LoVo (cell line): ENCODE measurements at regions not wholly inside any gene's neighbourhood (a gene's known extent, or its start where the extent isn't known, plus 50 kb on each side); places are given as distances from the start of the nearest gene placed in this dataset.

Source experiments
- DNase-seq: peaks from one replicate; pipeline ENCODE4 v3.0.0-alpha.2; 2016; ENCODE audit warnings: low spot score

GRCh38 chr4:26104056-26104685 is 190.2 kb downstream of the SMIM20 start:
- DNase-seq = no peak

GRCh38 chr4:26105337-26105736 is 191.3 kb downstream of the SMIM20 start:
- no peak for DNase-seq

GRCh38 chr4:26105815-26106699 is 192.0 kb downstream of the SMIM20 start:
- DNase-seq = peak; percentile 37

DNA sequence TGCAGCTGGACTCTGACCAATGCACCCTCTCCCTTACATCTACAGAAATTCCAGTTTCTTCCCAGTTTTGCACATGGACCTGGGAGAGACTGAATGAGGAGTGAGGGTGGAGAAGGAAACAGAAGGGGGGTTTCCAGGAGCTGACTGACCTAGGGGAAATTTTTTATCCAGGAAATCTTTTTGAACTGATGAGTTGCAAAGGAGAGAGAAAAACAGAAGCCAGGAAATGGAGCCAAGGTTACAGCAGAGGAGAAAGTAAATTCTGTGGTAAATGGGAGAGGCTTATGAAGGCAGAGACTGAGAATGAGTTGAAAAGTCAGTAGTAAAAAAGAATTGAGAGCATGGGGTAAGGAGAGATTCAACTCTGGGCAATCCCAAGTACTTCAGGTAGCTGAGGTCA is 192.8 kb downstream of the SMIM20 start:
- no peak for DNase-seq

- no peak for DNase-seq
Observed at GRCh38 chr4:26108054-26108453, 194.0 kb downstream of the SMIM20 start.

DNA sequence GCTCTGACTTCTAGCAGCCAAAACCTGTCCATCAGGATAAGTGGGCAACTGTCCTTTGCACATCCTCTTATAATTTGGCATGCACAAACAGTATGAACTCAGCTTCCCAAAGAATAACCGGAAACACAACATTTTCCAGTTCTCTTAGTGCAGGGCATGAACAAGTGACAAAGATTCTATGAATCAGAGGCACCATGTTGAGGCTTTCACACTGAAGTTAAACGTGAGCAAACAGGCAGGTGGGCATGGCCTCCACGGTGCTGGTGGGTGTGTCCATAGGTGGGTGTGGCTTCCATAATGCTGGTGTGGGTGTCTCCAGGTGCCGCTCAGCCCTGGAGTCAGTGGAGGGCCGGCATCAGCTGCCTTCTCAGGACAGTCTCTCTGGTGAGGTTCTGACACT is 196.5 kb downstream of the SMIM20 start:
- no peak for DNase-seq

DNA sequence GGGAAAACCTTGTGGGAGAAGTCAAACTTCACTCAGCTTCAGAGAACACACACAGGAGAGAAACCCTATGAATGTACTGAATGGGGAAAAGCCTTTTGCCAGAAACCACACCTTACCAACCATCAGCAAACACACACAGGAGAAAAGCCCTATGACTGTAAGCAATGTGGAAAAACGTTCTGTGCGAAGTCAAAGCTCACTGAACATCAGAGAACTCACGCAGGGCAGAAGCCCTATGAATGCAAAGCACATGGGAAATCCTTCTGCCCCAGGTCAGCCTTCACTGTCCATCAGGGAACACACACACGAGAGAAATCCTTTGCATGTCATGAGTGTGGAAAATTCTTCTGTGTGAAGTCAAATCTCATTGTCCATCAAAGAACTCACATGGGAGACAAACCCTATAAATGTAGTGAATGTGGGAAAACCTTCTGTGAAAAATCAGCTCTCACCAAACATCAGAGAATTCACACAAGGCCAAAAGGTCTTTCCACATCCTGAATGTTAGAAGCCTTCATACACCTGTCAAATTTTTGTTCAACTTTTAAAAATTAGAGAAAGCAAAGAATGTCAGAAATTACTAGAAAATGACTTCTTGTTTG is 199.4 kb downstream of the SMIM20 start:
- DNase-seq = no peak

- DNase-seq = no peak
Observed at GRCh38 chr4:26116057-26116456, 202.0 kb downstream of the SMIM20 start.

GRCh38 chr4:26120098-26120825 is 200.6 kb upstream of the RBPJ start:
- DNase-seq = no peak

GRCh38 chr4:26122690-26123089 is 198.1 kb upstream of the RBPJ start:
- no peak for DNase-seq

DNA sequence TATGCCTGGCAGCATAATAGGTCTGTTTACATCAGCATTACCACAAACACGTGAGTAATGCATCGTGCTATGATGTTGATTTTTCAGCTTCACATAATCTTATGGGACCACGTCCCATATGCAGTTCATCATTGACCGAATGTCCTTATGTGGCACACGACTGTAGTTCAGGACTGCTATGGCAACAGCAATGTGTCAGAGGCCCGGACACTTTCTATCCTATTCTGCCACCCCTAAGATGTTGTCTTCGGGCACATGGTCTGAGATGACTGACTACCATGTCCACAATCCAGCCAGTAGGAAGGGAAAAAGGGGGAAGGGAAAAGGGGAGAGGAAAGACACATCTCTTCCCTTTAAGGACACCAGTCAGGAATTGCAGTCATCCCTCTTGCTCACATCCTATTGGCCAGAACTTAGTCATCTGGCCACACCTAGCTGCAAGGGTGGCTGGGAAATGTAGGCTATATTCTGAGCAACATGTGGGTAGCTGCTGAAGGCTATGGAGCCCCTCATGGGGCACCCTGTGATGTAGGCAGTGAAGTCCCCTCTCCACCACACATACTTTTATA is 196.0 kb upstream of the RBPJ start:
- no peak for DNase-seq

GRCh38 chr4:26126143-26126718 is 194.6 kb upstream of the RBPJ start:
- no peak for DNase-seq

GRCh38 chr4:26126994-26127393 is 193.8 kb upstream of the RBPJ start:
- DNase-seq = no peak

DNA sequence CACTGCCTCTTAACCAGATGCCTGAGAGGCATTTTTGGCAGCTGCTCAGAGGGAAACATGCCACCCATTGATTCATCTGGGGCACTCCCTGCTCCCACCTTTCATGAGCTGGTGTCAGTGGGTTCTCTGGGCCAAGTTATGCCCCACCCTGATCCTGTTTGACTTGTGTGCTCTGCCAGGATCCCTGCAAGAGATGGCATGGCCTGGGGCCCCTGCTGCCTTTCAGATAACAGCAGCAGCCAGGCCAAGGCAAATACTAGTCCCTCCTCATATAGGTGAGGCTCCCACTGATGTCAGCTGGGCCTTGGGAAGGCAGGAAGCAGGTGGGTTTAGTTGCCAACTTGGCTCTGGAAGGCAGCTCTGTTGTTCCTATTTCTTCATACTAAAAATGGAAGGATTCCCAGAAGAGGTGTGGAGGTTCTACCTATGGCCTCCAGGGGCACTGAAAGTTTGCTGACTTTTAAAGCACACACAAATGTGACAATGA is 192.9 kb upstream of the RBPJ start:
- peak; percentile 70 for DNase-seq

DNA sequence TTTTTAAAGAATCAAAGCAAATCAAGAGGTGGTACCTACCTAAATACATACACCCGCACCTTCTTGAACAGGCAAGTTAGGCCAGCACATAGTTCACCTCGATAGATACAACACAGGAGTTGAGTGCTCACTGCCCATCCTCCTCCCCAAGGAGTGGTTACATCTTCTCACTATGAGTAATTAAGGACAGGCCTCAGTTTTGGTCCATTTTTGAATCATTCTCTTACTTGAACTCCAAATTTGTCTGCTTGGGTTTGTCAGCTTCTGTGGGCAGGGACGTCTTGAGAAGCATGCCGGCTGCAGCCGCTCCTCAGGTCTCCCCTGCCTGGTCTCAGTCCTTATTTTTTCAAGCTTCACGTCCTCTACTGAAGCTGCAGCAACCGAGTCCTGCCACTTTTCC is 190.6 kb upstream of the RBPJ start:
- DNase-seq = no peak

DNA sequence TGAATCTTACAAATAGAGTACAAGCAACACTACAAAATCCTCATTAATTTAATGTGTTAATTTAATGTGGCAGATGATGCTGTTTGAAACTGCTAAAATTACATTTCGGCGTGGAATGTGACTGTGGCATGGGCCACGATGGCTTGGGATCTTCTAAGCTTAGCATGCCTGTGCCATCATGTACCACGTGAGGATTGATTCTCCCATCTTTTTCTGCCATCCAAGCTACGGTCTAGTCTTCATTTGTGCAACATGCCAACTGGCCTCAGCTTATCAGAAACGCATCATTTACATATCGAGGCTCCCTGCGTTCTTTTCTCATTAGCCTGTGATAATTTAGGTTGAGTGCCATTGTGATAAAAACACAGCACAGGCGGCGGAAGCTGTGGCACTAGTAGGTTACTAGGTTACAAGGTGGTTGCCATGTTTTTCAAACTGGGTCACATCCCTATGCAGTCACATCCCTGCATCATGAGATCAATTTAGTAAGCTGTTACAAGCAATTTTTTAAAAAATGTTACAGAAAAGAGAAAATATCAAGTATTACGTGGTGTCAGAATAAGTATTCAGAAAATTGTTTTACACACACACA is 189.9 kb upstream of the RBPJ start:
- no peak for DNase-seq

GRCh38 chr4:26131711-26132110 is 189.1 kb upstream of the RBPJ start:
- DNase-seq = no peak

GRCh38 chr4:26132858-26133257 is 188.0 kb upstream of the RBPJ start:
- DNase-seq = no peak

- DNase-seq = no peak
Observed at GRCh38 chr4:26133840-26134239, 187.0 kb upstream of the RBPJ start.

DNA sequence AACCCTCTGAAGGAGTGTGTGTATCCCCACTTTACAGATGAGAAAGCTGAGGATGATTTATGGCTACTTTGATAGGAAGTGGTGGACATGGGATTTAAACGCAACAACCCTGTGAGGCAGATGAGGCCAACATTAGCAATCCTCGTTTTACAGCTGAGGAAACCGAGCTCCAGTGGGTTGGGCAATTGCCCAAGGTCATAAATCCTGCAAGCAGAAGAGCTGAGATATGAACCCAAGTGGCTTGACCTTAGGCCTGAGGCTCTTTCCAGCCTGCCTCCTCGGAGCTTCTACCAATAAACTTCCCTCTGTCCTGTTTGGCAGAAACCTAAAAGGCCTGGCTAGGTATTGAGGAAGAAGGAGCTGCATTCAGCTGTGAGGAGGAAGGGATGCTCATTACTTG is 185.5 kb upstream of the RBPJ start:
- DNase-seq = no peak

- DNase-seq = no peak
Observed at GRCh38 chr4:26136615-26137014, 184.2 kb upstream of the RBPJ start.
